ENCODE measurements at regions not wholly inside any gene's neighbourhood (a gene's known extent, or its start where the extent isn't known, plus 50 kb on each side); places are given as distances from the start of the nearest gene placed in this dataset.
"Not testable (repeated sequence)": the region's sequence is repeated elsewhere in the genome, so short reads cannot be mapped to it uniquely, and the experiment has no call there.

GRCh38 chr5:102589661-102590060 is 90.9 kb upstream of the SLCO6A1 start:
- no peak overlapping the region for H3K27ac ChIP-seq (ENCODE audit: low read depth in 1 of 2, low read length in 2 of 2)
- H3K9me3 ChIP-seq (ENCODE audit: control insufficient read depth in 1 of 2, insufficient read depth in 1 of 2, low read length in 2 of 2) = no peaks in the 10 kb centered on the region
- ChIA-PET CTCF (no interaction called here), POLR2A (no interaction called here)
- DNase-seq = no peak
- ATAC-seq (ENCODE audit: poor library complexity) = no peak
- Mint-ChIP-seq H3K4me3 (no peak overlapping the region), H3K36me3 (ENCODE audit: low read depth) (no peaks in the 10 kb centered on the region), H3K9me3 (peaks cover 2% of the 10 kb centered on the region), H3K27me3 (peaks cover 5% of the 10 kb centered on the region), H3K27ac (no peak overlapping the region), H3K4me1 (ENCODE audit: low read depth) (no peaks in the 10 kb centered on the region)
- intact Hi-C loops (cut with DNase I, micrococcal nuclease) = loop anchor here (5.0 to 10.0 kb wide), 3 partner anchors 195 to 635 kb away; no protein-coding TSS in a partner anchor
- H3K4me3 ChIP-seq (ENCODE audit: low read length) = no peak overlapping the region
- H3K27me3 ChIP-seq (ENCODE audit: control insufficient read depth in 1 of 2, insufficient read depth in 2 of 2, low read length in 2 of 2) = no peaks in the 10 kb centered on the region
- no peaks in the 10 kb centered on the region for H3K36me3 ChIP-seq (ENCODE audit: insufficient read depth, low read length)
- no peak for TF ChIP-seq CTCF (IDR thresholded peaks at IDR 0.05)
- no peaks in the 10 kb centered on the region for H3K4me1 ChIP-seq (ENCODE audit: insufficient read depth, low read length)

DNA sequence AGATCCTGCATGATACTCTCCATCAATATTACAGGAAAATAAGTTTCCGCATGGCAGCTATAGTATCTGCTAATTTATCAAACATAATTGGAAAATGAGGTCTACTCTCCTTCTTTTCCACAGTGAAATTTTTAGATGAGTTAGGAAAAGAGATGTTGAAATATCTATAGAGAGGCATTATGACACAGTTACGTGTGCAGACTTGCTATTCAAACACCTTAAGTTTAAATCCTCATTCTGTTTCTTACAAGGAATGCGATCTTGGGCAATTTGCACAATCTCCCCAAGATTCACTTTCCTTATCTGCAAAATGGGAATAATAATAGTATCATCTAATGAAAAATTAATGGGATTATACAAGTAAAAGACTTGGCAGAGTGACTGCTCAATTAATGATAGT is 91.7 kb upstream of the SLCO6A1 start:
- peaks cover 5% of the 10 kb centered on the region for H3K27me3 Mint-ChIP-seq
- H3K9me3 Mint-ChIP-seq = peaks cover 2% of the 10 kb centered on the region
- H3K4me3 Mint-ChIP-seq = no peak overlapping the region
- no peaks in the 10 kb centered on the region for H3K36me3 Mint-ChIP-seq (ENCODE audit: low read depth)
- no peak overlapping the region for H3K27ac Mint-ChIP-seq
- POLR2A ChIA-PET = no interaction called here
- Histone ChIP-seq H3K9me3 (ENCODE audit: control insufficient read depth in 1 of 2, insufficient read depth in 1 of 2, low read length in 2 of 2) (no peaks in the 10 kb centered on the region), H3K4me1 (ENCODE audit: insufficient read depth, low read length) (no peaks in the 10 kb centered on the region), H3K27me3 (ENCODE audit: control insufficient read depth in 1 of 2, insufficient read depth in 2 of 2, low read length in 2 of 2) (no peaks in the 10 kb centered on the region), H3K4me3 (ENCODE audit: low read length) (no peak overlapping the region), H3K27ac (ENCODE audit: low read depth in 1 of 2, low read length in 2 of 2) (no peak overlapping the region), H3K36me3 (ENCODE audit: insufficient read depth, low read length) (no peaks in the 10 kb centered on the region)
- no peak for ATAC-seq (ENCODE audit: poor library complexity)
- CTCF ChIA-PET = no interaction called here
- DNase-seq = no peak
- no peak for TF ChIP-seq CTCF (IDR thresholded peaks at IDR 0.05)
- H3K4me1 Mint-ChIP-seq (ENCODE audit: low read depth) = peaks cover 2% of the 10 kb centered on the region
- intact Hi-C loops (cut with DNase I, micrococcal nuclease) = no loop called here

GRCh38 chr5:102591650-102592049 is 92.8 kb upstream of the SLCO6A1 start:
- Histone ChIP-seq H3K4me3 (ENCODE audit: low read length) (no peak overlapping the region), H3K27ac (ENCODE audit: low read depth in 1 of 2, low read length in 2 of 2) (no peak overlapping the region), H3K4me1 (ENCODE audit: insufficient read depth, low read length) (no peaks in the 10 kb centered on the region), H3K27me3 (ENCODE audit: control insufficient read depth in 1 of 2, insufficient read depth in 2 of 2, low read length in 2 of 2) (no peaks in the 10 kb centered on the region), H3K9me3 (ENCODE audit: control insufficient read depth in 1 of 2, insufficient read depth in 1 of 2, low read length in 2 of 2) (no peaks in the 10 kb centered on the region), H3K36me3 (ENCODE audit: insufficient read depth, low read length) (no peaks in the 10 kb centered on the region)
- Mint-ChIP-seq H3K4me1 (ENCODE audit: low read depth) (peaks cover 14% of the 10 kb centered on the region), H3K36me3 (ENCODE audit: low read depth) (no peaks in the 10 kb centered on the region), H3K9me3 (peaks cover 2% of the 10 kb centered on the region), H3K4me3 (no peak overlapping the region), H3K27me3 (peaks cover 5% of the 10 kb centered on the region), H3K27ac (no peak overlapping the region)
- TF ChIP-seq CTCF (IDR thresholded peaks at IDR 0.05) = no peak
- POLR2A ChIA-PET = no interaction called here
- CTCF ChIA-PET = no interaction called here
- DNase-seq (no peak), ATAC-seq (ENCODE audit: poor library complexity) (no peak)
- intact Hi-C loops (cut with DNase I, micrococcal nuclease) = no loop called here

DNA sequence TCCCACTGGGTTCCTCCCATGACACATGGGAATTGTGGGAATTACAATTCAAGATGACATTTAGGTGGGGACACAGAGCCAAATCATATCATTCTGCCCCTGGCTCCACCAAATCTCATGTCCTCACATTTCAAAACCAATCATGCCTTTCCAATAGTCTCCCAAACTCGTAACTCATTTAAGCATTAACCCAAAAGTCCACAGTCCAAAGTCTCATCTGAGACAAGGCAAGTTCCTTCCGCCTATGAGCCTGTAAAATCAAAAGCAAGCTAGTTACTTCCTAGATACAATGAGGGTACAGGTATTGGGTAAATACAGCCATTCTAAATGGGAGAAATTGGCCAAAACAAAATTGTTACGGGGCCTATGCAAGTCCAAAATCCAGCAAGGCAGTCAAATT is 93.8 kb upstream of the SLCO6A1 start:
- H3K27ac Mint-ChIP-seq; POLR2A ChIA-PET; H3K4me3 Mint-ChIP-seq; DNase-seq; H3K27ac ChIP-seq (ENCODE audit: low read depth in 1 of 2, low read length in 2 of 2); H3K4me3 ChIP-seq (ENCODE audit: low read length); H3K27me3 ChIP-seq (ENCODE audit: control insufficient read depth in 1 of 2, insufficient read depth in 2 of 2, low read length in 2 of 2); intact Hi-C loops (cut with DNase I, micrococcal nuclease); H3K27me3 Mint-ChIP-seq; ATAC-seq (ENCODE audit: poor library complexity); H3K4me1 ChIP-seq (ENCODE audit: insufficient read depth, low read length); H3K9me3 Mint-ChIP-seq; H3K36me3 ChIP-seq (ENCODE audit: insufficient read depth, low read length); CTCF ChIA-PET; H3K36me3 Mint-ChIP-seq (ENCODE audit: low read depth); H3K9me3 ChIP-seq (ENCODE audit: control insufficient read depth in 1 of 2, insufficient read depth in 1 of 2, low read length in 2 of 2): not testable (repeated sequence)
- peaks cover 14% of the 10 kb centered on the region for H3K4me1 Mint-ChIP-seq (ENCODE audit: low read depth)
